GM23338 (cell line): ENCODE measurements at regions not wholly inside any gene's neighbourhood (a gene's known extent, or its start where the extent isn't known, plus 50 kb on each side); places are given as distances from the start of the nearest gene placed in this dataset.

Source experiments
- ATAC-seq: fragments of 200-7000 bp; cut with Tn5 transposase; 3 replicates; pipeline ENCODE4 v1.9.1; 2020
- DNase-seq: peaks from one replicate; pipeline ENCODE4 v3.0.0-alpha.2; 2015; ENCODE audit warnings: low spot score
- H2AFZ ChIP-seq: fragments of 200-600 bp; sonication (generic); 2 replicates; pipeline ENCODE4 v1.8.0; 2016; ENCODE audit warnings: antibody characterized with exemption, mild to moderate bottlenecking, moderate library complexity
- H3F3A ChIP-seq: fragments of 200-600 bp; sonication (generic); replicated peaks from 2 replicates; pipeline ENCODE4 v1.8.0; 2017; ENCODE audit warnings: antibody characterized with exemption, mixed run types, low read depth
- H3K27ac ChIP-seq: fragments of 200-600 bp; sonication (generic); 2 replicates; pipeline ENCODE4 v1.6.1; 2016; ENCODE audit warnings: low read depth
- H3K27me3 ChIP-seq: fragments of 200-600 bp; sonication (generic); 2 replicates; pipeline ENCODE4 v1.8.0; 2016; ENCODE audit warnings: mild to moderate bottlenecking, mixed run types, moderate library complexity; ENCODE audit not compliant: insufficient read depth
- H3K36me3 ChIP-seq: fragments of 200-600 bp; sonication (generic); 2 replicates; pipeline ENCODE4 v1.8.0; 2016; ENCODE audit warnings: mild to moderate bottlenecking; ENCODE audit not compliant: insufficient read depth
- H3K4me1 ChIP-seq: fragments of 200-600 bp; sonication (generic); 2 replicates; pipeline ENCODE4 v1.8.0; 2016; ENCODE audit warnings: mild to moderate bottlenecking, moderate library complexity; ENCODE audit not compliant: insufficient read depth
- H3K4me2 ChIP-seq: fragments of 200-600 bp; sonication (generic); 2 replicates; pipeline ENCODE4 v1.7.1; 2017; ENCODE audit warnings: mixed run types
- H3K4me3 ChIP-seq: fragments of 200-600 bp; sonication (generic); 2 replicates; pipeline ENCODE4 v1.6.1; 2016; ENCODE audit warnings: mixed run types
- H3K79me2 ChIP-seq: fragments of 200-600 bp; sonication (generic); replicated peaks from 2 replicates; pipeline ENCODE4 v1.8.0; 2017; ENCODE audit warnings: mild to moderate bottlenecking; ENCODE audit not compliant: insufficient read depth
- H3K9me2 ChIP-seq: fragments of 200-600 bp; sonication (generic); 2 replicates; pipeline ENCODE4 v1.8.0; 2017; ENCODE audit not compliant: insufficient read depth
- H4K20me1 ChIP-seq: fragments of 200-600 bp; sonication (generic); replicated peaks from 2 replicates; pipeline ENCODE4 v1.8.0; 2017; ENCODE audit warnings: mild to moderate bottlenecking; ENCODE audit not compliant: insufficient read depth
- H3K27ac Mint-ChIP-seq: 2 replicates; pipeline ENCODE4 v1.8.0; 2020; ENCODE audit warnings: inconsistent platforms, mild to moderate bottlenecking, moderate library complexity, mixed read lengths
- H3K27me3 Mint-ChIP-seq: 3 replicates; pipeline ENCODE4 v1.8.0; 2022; ENCODE audit warnings: low read depth, mild to moderate bottlenecking, moderate library complexity, mixed read lengths, inconsistent platforms; ENCODE audit not compliant: insufficient read depth, poor library complexity
- H3K36me3 Mint-ChIP-seq: 3 replicates; pipeline ENCODE4 v1.8.0; 2021; ENCODE audit warnings: low read depth, mild to moderate bottlenecking, inconsistent platforms, moderate library complexity, mixed read lengths
- H3K4me1 Mint-ChIP-seq: 3 replicates; pipeline ENCODE4 v1.8.0; 2020; ENCODE audit warnings: mild to moderate bottlenecking, inconsistent platforms, mixed read lengths
- H3K4me3 Mint-ChIP-seq: 3 replicates; pipeline ENCODE4 v1.8.0; 2021; ENCODE audit warnings: moderate library complexity, mild to moderate bottlenecking, inconsistent platforms, mixed read lengths
- H3K9me3 Mint-ChIP-seq: 3 replicates; pipeline ENCODE4 v1.8.0; 2020; ENCODE audit warnings: moderate library complexity, mild to moderate bottlenecking, inconsistent platforms, mixed read lengths
- CREB1 ChIP-seq: fragments of 250-450 bp; sonication (Bioruptor Pico); IDR thresholded peaks from 2 replicates; pipeline ENCODE4 v1.5.0; 2020; ENCODE audit warnings: low read depth, mild to moderate bottlenecking, moderate library complexity
- EZH2 ChIP-seq: fragments of 200-600 bp; sonication (generic); IDR thresholded peaks from one replicate; pipeline ENCODE4 v1.8.0; 2017; ENCODE audit warnings: antibody characterized with exemption, mild to moderate bottlenecking, low read depth; ENCODE audit not compliant: unreplicated experiment
- EZH2phosphoT487 ChIP-seq: fragments of 200-600 bp; sonication (generic); IDR thresholded peaks from one replicate; pipeline ENCODE4 v1.8.1; 2018; ENCODE audit warnings: antibody characterized with exemption; ENCODE audit not compliant: unreplicated experiment
- JUNB ChIP-seq: IDR thresholded peaks from one replicate; pipeline ENCODE4 v1.6.1; 2016; ENCODE audit warnings: antibody characterized with exemption; ENCODE audit not compliant: unreplicated experiment
- NANOG ChIP-seq: IDR thresholded peaks from 2 replicates; pipeline ENCODE4 v1.6.1; 2016; ENCODE audit warnings: antibody characterized with exemption, borderline replicate concordance
- STAT1 ChIP-seq: IDR thresholded peaks from one replicate; pipeline ENCODE4 v1.6.1; 2016; ENCODE audit warnings: antibody characterized with exemption; ENCODE audit not compliant: unreplicated experiment
- ZNF331 ChIP-seq: fragments of 250-450 bp; sonication (Bioruptor Pico); IDR thresholded peaks from 2 replicates; pipeline ENCODE4 v1.5.0; 2020; ENCODE audit warnings: low read depth, mild to moderate bottlenecking, moderate library complexity
- ZNF462 ChIP-seq: fragments of 250-450 bp; sonication (Bioruptor Pico); IDR thresholded peaks from 2 replicates; pipeline ENCODE4 v1.5.0; 2020; ENCODE audit warnings: mild to moderate bottlenecking, moderate library complexity

DNA sequence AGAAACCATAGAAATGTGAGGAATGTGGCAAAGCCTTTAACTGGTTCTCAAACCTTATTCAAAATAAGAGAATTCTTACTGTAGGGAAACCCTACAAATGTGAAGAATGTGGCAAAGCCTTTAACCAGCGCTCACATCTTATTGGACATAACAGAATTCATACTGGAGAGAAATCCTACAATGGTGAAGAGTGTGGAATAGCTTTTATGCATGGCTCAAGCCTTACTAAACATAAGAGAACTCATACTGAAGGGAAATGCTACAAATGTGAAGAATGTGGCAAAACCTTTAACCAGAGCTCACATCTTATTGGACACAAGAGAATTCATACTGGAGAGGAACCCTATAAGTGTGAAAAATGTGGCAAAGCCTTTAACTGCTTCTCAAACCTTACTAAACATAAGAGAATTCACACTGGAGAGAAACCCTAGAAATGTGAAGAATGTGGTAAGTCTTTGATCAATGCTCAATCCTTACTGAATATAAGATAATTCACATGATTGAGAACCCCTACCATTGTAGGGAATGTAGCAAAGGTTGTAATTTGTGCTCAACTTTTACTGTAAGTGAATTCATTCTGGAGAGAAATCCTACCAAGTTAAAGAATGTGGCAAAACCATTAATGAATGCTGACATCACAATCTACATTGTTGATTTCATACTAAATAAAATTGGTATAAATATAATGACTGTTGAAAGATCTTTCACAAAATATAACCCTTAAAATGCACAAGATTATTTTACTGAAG lies 142.5 kb upstream of the ZNF479 start:
- Histone ChIP-seq H3K27me3 (no peaks in the 10 kb centered on the region), H3K79me2 (no peaks in the 10 kb centered on the region), H4K20me1 (no peaks in the 10 kb centered on the region), H3K4me3 (no peak overlapping the region), H3F3A (no peaks in the 10 kb centered on the region), H3K36me3 (0 out of 2 replicates have a peak, but pooled peaks cover 5% of the 10 kb centered on the region), H3K9me2 (no peaks in the 10 kb centered on the region), H3K4me1 (no peaks in the 10 kb centered on the region), H3K27ac (no peak overlapping the region), H3K4me2 (no peak overlapping the region), H2AFZ (no peak overlapping the region)
- no peaks in the 10 kb centered on the region for H3K4me1 Mint-ChIP-seq
- no peak overlapping the region for H3K4me3 Mint-ChIP-seq
- H3K27ac Mint-ChIP-seq = no peak overlapping the region
- no peak for ATAC-seq
- no peaks in the 10 kb centered on the region for H3K27me3 Mint-ChIP-seq
- DNase-seq = no peak
- peaks cover 99% of the 10 kb centered on the region for H3K9me3 Mint-ChIP-seq
- TF ChIP-seq NANOG (no peak), EZH2 (no peak), STAT1 (no peak), JUNB (no peak), EZH2phosphoT487 (no peak), ZNF462 (no peak), CREB1 (CRISPR knock-in tag) (no peak), ZNF331 (CRISPR knock-in tag) (no peak)
- H3K36me3 Mint-ChIP-seq = peaks cover 35% of the 10 kb centered on the region
